AG09309 (cell line): ENCODE measurements at regions not wholly inside any gene's neighbourhood (a gene's known extent, or its start where the extent isn't known, plus 50 kb on each side); places are given as distances from the start of the nearest gene placed in this dataset.

Experiments used
- DNase-seq: peaks from one replicate; pipeline ENCODE4 v3.0.0-alpha.2; 2010; ENCODE audit warnings: low read depth
- H3K4me3 ChIP-seq: 2 replicates; pipeline ENCODE4 v1.5.1; 2011; ENCODE audit warnings: mild to moderate bottlenecking, low read depth, low read length, moderate library complexity; ENCODE audit not compliant: control insufficient read depth
- TF ChIP-seq, protein P1 (sequence below): IDR thresholded peaks from 2 replicates; pipeline ENCODE4 v1.5.1; 2011; ENCODE audit warnings: mild to moderate bottlenecking, low read depth, low read length, inconsistent platforms; ENCODE audit not compliant: insufficient read depth, control insufficient read depth; ENCODE audit errors: missing control alignments

DNA sequence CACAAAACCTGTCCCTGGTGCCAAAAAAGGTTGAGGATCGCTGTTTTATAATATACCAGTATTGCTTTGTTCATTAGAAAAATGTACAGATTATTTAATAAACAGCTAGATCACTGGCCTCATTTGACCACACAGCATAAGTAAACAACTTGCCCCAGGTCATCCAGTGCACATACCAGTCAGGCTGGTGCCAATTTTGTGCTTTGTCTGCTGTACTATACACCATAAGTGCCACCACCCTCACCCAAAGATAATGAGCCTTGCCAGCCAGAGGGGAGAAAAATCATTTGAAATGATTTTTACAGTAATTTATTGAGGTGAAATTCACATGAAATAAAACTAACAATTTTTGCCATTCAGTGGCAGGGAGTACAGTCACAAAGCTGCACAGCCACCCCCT lies 202.2 kb upstream of the TWIST2 start:
- no peak for DNase-seq
- H3K4me3 ChIP-seq, result no peak overlapping the region
- TF ChIP-seq, protein P1, sequence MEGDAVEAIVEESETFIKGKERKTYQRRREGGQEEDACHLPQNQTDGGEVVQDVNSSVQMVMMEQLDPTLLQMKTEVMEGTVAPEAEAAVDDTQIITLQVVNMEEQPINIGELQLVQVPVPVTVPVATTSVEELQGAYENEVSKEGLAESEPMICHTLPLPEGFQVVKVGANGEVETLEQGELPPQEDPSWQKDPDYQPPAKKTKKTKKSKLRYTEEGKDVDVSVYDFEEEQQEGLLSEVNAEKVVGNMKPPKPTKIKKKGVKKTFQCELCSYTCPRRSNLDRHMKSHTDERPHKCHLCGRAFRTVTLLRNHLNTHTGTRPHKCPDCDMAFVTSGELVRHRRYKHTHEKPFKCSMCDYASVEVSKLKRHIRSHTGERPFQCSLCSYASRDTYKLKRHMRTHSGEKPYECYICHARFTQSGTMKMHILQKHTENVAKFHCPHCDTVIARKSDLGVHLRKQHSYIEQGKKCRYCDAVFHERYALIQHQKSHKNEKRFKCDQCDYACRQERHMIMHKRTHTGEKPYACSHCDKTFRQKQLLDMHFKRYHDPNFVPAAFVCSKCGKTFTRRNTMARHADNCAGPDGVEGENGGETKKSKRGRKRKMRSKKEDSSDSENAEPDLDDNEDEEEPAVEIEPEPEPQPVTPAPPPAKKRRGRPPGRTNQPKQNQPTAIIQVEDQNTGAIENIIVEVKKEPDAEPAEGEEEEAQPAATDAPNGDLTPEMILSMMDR, result no peak

DNA sequence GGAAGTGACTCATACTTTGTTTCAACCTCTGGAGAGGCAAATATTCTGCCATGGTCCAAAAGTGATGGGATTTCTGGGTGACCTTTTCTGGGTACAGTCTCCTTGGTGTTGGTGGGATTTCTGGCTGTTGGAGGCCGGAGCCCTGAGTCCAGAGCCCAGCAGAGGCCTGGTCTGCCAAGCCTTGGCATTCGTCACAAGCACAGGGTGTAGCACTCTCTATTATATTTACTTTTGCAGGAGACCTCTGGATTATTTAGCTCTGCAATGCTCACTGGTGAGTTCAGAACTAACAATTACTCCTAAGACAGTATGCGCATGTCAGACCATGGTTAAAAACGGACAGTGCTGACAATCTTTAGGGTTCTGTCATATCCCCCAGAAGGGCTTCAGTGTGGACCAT lies 201.6 kb upstream of the TWIST2 start:
- DNase-seq, result no peak
- TF ChIP-seq, protein P1, result no peak
- H3K4me3 ChIP-seq, result no peak overlapping the region

DNA sequence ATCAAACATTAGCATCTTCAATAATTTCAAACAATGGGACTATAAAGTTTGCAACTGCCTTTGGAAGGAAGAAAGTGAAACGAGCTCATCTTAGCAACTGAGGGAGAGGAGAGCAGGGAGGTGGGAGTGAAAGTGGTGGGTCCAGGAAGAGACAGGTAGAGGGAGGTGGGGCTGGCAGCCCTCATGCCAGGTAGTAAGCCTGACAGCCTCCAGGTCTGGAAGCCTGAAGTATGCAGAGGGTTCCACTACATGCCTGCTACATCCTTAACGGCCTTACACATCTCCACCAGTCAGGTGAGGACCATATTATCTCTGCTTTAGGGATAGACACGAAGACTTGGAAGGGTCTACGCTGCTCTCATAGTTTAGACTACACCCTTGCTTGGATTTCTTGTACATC lies 201.1 kb upstream of the TWIST2 start:
- TF ChIP-seq, protein P1, result no peak
- no peak for DNase-seq
- H3K4me3 ChIP-seq, result no peak overlapping the region

DNA sequence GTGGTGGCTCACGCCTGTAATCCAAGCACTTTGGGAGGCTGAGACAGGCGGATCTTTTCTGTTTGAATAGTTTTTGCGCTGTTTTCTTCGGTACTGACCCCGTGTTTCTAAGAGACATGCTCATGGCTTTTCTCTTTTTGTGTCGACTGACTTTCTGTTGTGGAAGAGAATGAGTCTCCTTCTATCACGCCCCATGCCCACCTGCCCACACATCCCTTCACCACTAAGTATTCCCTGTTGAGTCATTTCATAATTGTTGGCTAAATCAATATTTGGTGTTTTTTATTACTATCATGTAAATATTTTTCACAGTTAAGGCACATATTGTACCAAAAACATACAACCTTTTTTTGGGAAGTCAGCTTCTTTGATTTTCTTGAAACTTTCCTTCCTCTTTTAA lies 198.8 kb upstream of the TWIST2 start:
- no peak overlapping the region for H3K4me3 ChIP-seq
- no peak for DNase-seq
- TF ChIP-seq, protein P1, result no peak

DNA sequence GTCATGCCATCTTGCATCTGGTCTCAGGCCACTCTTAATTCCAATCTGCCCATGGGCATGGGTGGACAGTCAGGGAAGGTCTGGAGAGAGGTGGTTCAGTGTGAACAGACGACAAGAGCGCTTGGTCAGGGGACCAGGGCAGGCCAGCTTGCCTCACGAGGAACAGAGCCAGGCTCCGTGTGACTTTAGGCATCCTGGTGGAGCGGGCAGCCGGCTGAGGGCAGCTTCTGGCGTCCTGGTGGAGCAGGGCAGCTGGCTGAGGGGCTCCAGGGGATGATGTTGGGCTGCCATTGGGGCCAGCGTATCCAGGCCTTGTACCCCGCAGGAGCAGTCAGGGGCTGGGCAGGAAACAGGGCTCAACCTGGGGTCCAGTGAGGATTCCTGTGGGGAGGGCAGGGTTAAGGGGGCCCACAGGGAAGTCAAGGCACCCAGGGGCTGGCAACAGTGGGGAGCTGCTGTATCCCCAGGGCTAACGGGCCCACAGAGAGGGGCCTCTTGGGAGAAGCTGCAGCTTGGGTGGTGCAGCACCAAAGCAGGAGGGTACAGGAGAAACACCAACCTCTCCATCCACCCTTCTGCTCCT lies 197.9 kb upstream of the TWIST2 start:
- no peak overlapping the region for H3K4me3 ChIP-seq
- DNase-seq, result no peak
- TF ChIP-seq, protein P1, result no peak

DNA sequence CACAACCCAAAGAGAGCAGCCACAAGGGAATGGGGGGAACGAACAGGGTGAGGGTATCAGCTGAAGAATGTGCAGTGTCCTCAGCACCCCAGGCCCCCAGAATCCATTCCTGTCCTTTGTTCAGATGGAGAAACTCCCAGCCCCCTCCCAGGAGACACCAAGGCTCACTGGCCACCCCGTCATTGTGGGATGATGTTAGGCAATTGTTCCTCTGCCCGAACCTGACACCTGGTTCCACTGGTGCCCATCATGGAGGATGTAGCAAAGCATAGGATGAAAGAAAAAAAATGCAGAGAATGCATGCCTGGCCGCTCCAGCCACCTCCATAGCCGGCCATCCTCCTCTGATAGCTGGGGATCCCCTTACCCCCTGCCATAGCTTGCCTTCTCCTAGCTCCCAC lies 197.3 kb upstream of the TWIST2 start:
- DNase-seq, result no peak
- H3K4me3 ChIP-seq, result no peak overlapping the region
- TF ChIP-seq, protein P1, result no peak

DNA sequence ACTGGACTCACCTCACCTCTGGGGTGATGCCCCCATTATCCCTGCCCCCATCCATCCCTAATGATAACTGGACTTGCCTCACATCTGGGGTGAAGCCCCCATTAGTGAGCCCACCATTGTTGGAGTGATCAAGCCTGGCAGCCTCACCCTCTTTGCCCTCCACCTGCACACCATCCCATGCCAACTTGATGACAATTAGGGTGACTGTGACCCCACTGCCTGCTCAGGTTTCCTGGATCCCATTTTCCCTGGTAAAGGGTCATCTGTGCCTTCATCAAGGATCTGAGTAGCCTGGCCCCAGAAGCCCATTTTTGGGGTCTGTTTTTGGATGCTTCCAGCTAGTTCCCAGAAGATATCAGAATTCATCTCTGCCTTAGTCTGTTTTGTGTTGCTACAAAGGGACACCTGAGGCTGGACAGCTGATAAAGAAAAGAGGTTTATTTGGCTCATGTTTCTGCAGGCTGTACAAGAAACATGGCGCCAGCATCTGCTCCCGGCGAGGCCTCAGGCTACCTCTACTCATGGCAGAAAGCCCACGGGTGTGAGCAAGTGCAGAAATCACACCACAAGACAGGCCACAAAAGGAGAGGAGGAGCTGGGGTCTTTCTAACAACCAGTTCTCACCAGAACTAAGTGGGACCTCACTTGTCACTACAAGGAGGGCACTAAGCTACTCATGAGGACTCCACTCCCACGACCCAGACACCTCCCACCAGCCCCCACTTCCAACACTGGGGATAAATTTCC lies 196.4 kb upstream of the TWIST2 start:
- H3K4me3 ChIP-seq, result no peak overlapping the region
- DNase-seq, result no peak
- TF ChIP-seq, protein P1, result no peak
